ENCODE measurements at regions not wholly inside any gene's neighbourhood (a gene's known extent, or its start where the extent isn't known, plus 50 kb on each side); places are given as distances from the start of the nearest gene placed in this dataset.

DNA sequence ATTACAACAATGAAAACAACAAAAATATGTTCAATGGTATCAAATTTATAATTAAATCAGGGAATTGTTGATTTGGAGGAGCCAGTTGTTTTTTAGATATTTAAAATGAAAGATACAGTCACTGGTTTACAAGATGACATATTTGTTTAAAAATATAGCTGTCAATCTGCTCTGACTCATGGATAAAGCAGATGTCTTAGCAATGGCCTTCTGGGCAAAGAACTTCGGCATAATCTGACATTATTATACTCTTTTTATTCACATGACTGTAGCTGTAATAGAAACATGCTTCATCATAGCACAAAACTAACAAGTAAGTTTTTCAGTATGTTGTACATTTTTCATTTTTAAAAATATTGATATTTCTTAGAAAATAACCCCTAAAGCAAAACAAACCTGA lies 267.4 kb downstream of the CENPW start:
- Histone ChIP-seq H3K27me3 (no peaks in the 10 kb centered on the region), H3K4me1 (no peaks in the 10 kb centered on the region), H3K9me3 (no peaks in the 10 kb centered on the region), H3K4me3 (no peak overlapping the region), H3K36me3 (no peaks in the 10 kb centered on the region), H3K27ac (no peak overlapping the region)
- intact Hi-C loops (cut with DNase I), result no loop called here
- 54 to 80% methylated on average over 1 of the region's 1 CpG for WGBS, 2 donors
- no peak for TF ChIP-seq POLR2A (IDR thresholded peaks at IDR 0.05)
- TF ChIP-seq, protein P1, sequence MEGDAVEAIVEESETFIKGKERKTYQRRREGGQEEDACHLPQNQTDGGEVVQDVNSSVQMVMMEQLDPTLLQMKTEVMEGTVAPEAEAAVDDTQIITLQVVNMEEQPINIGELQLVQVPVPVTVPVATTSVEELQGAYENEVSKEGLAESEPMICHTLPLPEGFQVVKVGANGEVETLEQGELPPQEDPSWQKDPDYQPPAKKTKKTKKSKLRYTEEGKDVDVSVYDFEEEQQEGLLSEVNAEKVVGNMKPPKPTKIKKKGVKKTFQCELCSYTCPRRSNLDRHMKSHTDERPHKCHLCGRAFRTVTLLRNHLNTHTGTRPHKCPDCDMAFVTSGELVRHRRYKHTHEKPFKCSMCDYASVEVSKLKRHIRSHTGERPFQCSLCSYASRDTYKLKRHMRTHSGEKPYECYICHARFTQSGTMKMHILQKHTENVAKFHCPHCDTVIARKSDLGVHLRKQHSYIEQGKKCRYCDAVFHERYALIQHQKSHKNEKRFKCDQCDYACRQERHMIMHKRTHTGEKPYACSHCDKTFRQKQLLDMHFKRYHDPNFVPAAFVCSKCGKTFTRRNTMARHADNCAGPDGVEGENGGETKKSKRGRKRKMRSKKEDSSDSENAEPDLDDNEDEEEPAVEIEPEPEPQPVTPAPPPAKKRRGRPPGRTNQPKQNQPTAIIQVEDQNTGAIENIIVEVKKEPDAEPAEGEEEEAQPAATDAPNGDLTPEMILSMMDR (IDR thresholded peaks at IDR 0.05), result no peak
- DNase-seq, result no peak

DNA sequence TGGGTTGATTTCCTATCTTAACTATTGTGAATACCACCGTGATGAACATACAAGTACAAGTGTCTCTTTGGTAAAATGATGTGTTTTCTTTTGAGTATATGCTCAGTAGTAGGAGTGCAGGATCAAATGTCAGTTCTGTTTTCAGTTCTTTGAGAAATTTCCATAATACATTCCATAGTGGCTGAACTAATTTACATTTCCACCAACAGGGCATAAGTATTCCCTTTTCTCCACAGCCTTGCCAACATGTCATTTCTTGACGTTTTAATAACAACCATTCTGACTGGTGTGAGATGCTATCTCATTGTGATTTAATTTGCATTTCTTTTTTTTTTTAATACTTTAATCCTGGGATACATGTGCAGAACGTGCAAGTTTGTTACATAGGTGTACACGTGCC lies 268.8 kb downstream of the CENPW start:
- 67 to 83% methylated on average over 4 of the region's 4 CpGs for WGBS, 2 donors
- no peak for DNase-seq
- no peak for TF ChIP-seq POLR2A (IDR thresholded peaks at IDR 0.05)
- TF ChIP-seq, protein P1 (IDR thresholded peaks at IDR 0.05), result no peak
- Histone ChIP-seq H3K4me3 (no peak overlapping the region), H3K9me3 (no peaks in the 10 kb centered on the region), H3K36me3 (no peaks in the 10 kb centered on the region), H3K4me1 (no peaks in the 10 kb centered on the region), H3K27me3 (no peaks in the 10 kb centered on the region), H3K27ac (no peak overlapping the region)
- intact Hi-C loops (cut with DNase I), result no loop called here

DNA sequence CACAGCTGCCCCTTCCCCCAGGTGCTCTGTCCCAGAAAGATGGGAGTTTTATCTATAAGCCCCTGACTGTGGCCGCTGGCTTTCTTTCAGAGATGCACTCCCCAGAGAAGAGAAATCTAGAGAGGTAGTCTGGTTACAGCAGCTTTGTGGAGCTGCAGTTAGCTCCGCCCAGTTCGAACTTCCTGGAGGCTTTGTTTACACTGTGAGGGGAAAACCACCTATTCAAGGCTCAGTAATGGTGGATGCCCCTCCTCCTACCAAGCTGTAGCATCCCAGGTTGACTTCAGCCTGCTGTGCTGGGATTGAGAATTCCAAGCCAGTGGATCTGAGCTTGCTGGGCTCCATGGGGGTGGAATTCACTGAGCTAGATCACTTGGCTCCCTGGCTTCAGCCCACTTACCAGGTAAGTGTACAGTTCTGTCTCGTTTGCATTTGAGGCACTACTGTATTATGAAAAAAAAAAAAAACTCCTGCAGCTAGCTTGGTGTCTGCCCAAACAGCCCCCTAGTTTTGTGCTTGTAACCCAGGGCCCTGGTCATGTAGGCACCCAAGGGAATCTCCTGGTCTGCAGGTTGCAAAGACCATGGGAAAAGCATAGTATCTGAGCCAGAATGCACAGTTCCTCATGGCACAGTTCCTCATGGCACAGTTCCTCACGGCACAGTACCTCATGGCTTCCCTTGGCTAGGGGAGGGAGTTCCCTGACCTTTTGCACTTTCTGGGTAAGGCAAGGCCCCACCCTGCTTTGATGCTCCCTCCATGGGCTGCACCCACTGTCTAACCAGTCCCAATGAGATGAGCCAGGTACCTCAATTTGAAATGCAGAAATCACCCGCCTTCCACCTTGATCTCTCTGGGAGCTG lies 275.0 kb downstream of the CENPW start:
- DNase-seq, result no peak
- no peaks in the 10 kb centered on the region for H3K4me1 ChIP-seq
- WGBS, 2 donors, result 70 to 77% methylated on average over 4 to 5 of the region's 6 CpGs
- H3K9me3 ChIP-seq, result no peaks in the 10 kb centered on the region
- TF ChIP-seq, protein P1 (IDR thresholded peaks at IDR 0.05), result no peak
- TF ChIP-seq POLR2A (IDR thresholded peaks at IDR 0.05), result no peak
- no peaks in the 10 kb centered on the region for H3K36me3 ChIP-seq
- no peaks in the 10 kb centered on the region for H3K27me3 ChIP-seq
- no peak overlapping the region for H3K4me3 ChIP-seq
- H3K27ac ChIP-seq, result no peak overlapping the region
- intact Hi-C loops (cut with DNase I), result no loop called here

DNA sequence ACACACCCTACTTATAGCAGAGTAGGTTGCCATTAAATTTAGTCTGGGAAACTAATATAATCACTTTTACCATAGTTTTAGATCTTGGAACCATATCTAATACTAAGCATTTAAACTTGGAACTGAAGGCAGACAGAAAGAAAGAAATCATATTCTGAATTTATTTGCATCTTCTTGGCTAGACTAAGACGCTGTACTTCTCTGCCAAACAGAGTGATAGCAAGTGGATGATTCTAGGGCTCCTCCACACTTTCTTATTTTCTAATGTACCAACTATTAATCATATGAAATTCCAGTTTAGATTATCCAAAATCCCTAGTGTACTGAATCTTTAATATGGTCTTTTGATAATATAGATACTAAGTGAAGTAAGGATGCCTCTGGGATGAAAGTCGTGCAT lies 277.0 kb downstream of the CENPW start:
- Histone ChIP-seq H3K36me3 (no peaks in the 10 kb centered on the region), H3K27ac (no peak overlapping the region), H3K4me3 (no peak overlapping the region), H3K4me1 (no peaks in the 10 kb centered on the region), H3K27me3 (no peaks in the 10 kb centered on the region), H3K9me3 (no peaks in the 10 kb centered on the region)
- intact Hi-C loops (cut with DNase I), result no loop called here
- TF ChIP-seq, protein P1 (IDR thresholded peaks at IDR 0.05), result no peak
- TF ChIP-seq POLR2A (IDR thresholded peaks at IDR 0.05), result no peak
- WGBS, 2 donors, result 46 to 54% methylated on average over 2 of the region's 2 CpGs
- no peak for DNase-seq

DNA sequence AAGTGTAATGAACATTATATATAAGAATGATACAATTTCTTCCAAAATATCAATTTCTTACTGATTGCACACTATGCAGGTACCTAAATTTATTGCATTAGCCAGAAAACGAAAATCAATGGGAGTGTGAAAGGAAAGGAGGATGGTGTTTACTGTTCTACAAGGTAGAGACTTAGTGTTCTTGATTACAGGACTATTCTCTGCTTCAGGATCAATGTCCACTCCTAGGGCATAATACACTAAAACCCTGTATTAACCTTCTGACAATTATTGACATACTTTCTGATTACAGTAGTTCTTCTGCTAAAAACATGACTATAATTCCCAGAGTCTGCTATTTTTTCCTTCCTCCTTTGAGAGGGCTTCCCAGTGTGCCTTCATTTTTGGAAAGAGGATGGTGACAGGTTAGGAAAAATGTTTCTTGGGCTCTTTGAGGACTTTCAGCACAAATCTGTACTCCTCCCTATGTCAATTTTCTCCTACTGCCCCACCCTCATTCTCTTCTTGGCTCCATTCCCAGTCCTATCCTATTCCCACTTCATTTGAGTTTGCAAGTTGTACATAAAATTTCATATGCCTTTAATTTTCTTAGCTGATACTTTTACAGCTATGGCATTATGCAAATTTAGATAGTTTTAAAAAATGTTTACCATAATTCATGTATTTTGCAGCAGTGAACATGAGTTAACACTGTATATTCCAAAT lies 278.9 kb downstream of the CENPW start:
- H3K27me3 ChIP-seq, result no peaks in the 10 kb centered on the region
- H3K27ac ChIP-seq, result no peak overlapping the region
- intact Hi-C loops (cut with DNase I), result no loop called here
- H3K9me3 ChIP-seq, result no peaks in the 10 kb centered on the region
- no peak overlapping the region for H3K4me3 ChIP-seq
- no peak for TF ChIP-seq POLR2A (IDR thresholded peaks at IDR 0.05)
- TF ChIP-seq, protein P1 (IDR thresholded peaks at IDR 0.05), result no peak
- H3K36me3 ChIP-seq, result no peaks in the 10 kb centered on the region
- DNase-seq, result no peak
- H3K4me1 ChIP-seq, result no peaks in the 10 kb centered on the region
- 25 to 37% methylated on average over 1 of the region's 1 CpG for whole genome bisulfite sequencing, 2 donors

All from esophagus squamous epithelium (tissue), 5 donors.